ENCODE measurements at regions not wholly inside any gene's neighbourhood (a gene's known extent, or its start where the extent isn't known, plus 50 kb on each side); places are given as distances from the start of the nearest gene placed in this dataset.

GRCh38 chrX:95762716-95763115 lies 921.9 kb upstream of the DIAPH2 start:
- TF ChIP-seq POLR2AphosphoS5 (IDR thresholded peaks at IDR 0.05; ENCODE audit: low read depth, low read length), result no peak
- no peak for TF ChIP-seq POLR2A (IDR thresholded peaks at IDR 0.05; ENCODE audit: control extremely low read depth in 1 of 2, low read depth in 2 of 2, low read length in 2 of 2)
- no peak for TF ChIP-seq EZH2 (IDR thresholded peaks at IDR 0.05; ENCODE audit: low read depth, low read length, severe bottlenecking)
- no peak for TF ChIP-seq HDAC2 (IDR thresholded peaks at IDR 0.05; ENCODE audit: borderline replicate concordance in 1 of 2, low read depth in 2 of 2, low read length in 2 of 2)
- no peak for TF ChIP-seq MAFK (IDR thresholded peaks at IDR 0.05; ENCODE audit: low read depth, low read length)
- peak in 2 of 3 experiments; percentile 18 to 45; a peak in 2 of 4 replicates for TF ChIP-seq CTCF (IDR thresholded peaks at IDR 0.05; ENCODE audit: control extremely low read depth in 1 of 3, insufficient read depth in 1 of 3, low read depth in 1 of 3, low read length in 3 of 3)
- TF ChIP-seq BACH1 (IDR thresholded peaks at IDR 0.05; ENCODE audit: low read length), result no peak
- TF ChIP-seq CREB1 (IDR thresholded peaks at IDR 0.05), result no peak
- no peak for TF ChIP-seq SIN3A (conservative IDR thresholded peaks at IDR 0.05 in 1 of 2, IDR thresholded peaks at IDR 0.05 in 1 of 2; ENCODE audit: low read depth in 1 of 2, low read length in 2 of 2)

All from H1 (cell line).